Stomach (tissue), 4 donors: ENCODE measurements at regions not wholly inside any gene's neighbourhood (a gene's known extent, or its start where the extent isn't known, plus 50 kb on each side); places are given as distances from the start of the nearest gene placed in this dataset.

ENCODE experiments used
- POLR2A ChIP-seq, 4 donors: fragments of 450-650 bp; IDR thresholded peaks; one replicate each; pipeline ENCODE4 v1.6.1; 2016; ENCODE audit warnings: antibody characterized with exemption in 4 of 4, control low read depth in 2 of 4, mild to moderate bottlenecking in 1 of 4, moderate library complexity in 1 of 4
- POLR2AphosphoS5 ChIP-seq, 3 donors: sonication (generic); formaldehyde crosslinking; IDR thresholded peaks; one replicate each; pipeline ENCODE4 v1.6.1; 2016; ENCODE audit warnings: antibody characterized with exemption in 3 of 3

DNA sequence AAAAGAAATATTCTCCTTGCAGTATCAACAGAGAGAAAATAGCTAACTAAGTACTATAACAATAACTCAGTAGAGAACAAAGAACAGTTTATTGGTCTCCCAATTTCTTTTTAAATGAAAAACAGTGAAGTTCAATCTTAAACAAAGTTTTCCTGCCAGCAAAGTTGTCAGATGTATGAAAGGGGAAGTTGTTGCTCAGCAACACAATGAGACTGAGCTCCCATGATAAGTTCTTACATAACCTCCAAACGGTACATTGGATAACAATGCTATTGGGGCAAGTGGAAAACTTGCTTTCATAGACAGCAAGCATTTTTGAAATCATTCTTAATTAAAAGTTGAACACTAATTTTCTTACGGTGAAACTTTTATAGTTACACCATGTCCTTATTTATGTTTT lies 94.9 kb downstream of the ALG10B start:
- TF ChIP-seq POLR2AphosphoS5 (IDR thresholded peaks at IDR 0.05) (no peak), POLR2A (IDR thresholded peaks at IDR 0.05) (no peak)
